ENCODE measurements at regions not wholly inside any gene's neighbourhood (a gene's known extent, or its start where the extent isn't known, plus 50 kb on each side); places are given as distances from the start of the nearest gene placed in this dataset.

DNA sequence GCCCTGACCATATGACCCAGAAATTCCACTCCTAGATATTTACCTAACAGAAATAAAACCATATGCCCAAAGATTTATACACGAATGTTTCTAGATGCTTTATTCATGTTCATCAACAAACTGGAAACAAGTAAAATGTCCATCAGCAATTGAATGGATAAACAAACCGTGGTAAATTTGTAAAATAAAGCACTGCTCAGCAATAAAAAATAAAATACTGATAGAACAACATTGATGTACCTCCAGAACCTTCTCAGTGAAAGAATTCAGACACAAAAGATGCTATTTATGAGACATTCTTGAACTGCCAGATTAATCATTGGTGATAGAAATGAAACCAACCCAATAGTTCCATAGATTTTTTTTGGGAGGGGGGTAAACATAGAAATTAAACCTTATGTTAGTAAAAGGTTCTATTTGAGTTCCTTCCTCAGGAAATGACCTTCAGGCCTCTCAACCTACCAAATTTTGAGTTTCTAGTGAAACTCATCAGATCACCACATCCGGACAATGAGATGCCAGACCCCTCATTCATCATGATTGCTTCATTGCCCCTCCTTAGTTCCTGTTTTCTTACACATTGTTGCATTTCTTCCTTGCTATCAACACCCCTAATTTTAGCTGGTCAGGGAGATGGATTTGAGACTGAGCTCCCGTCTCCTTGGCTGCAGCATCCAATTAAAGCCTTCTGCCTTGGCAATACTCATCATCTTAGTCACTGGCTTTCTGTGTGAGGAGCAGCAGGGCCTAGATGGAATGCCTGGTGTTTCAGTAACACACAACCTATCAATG is 203.5 kb downstream of the LPIN1 start:
- TF ChIP-seq, protein P1, sequence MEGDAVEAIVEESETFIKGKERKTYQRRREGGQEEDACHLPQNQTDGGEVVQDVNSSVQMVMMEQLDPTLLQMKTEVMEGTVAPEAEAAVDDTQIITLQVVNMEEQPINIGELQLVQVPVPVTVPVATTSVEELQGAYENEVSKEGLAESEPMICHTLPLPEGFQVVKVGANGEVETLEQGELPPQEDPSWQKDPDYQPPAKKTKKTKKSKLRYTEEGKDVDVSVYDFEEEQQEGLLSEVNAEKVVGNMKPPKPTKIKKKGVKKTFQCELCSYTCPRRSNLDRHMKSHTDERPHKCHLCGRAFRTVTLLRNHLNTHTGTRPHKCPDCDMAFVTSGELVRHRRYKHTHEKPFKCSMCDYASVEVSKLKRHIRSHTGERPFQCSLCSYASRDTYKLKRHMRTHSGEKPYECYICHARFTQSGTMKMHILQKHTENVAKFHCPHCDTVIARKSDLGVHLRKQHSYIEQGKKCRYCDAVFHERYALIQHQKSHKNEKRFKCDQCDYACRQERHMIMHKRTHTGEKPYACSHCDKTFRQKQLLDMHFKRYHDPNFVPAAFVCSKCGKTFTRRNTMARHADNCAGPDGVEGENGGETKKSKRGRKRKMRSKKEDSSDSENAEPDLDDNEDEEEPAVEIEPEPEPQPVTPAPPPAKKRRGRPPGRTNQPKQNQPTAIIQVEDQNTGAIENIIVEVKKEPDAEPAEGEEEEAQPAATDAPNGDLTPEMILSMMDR (IDR thresholded peaks at IDR 0.05; ENCODE audit: low read depth, low read length, poor library complexity, severe bottlenecking): no peak
- no peak for TF ChIP-seq EZH2phosphoT487 (IDR thresholded peaks at IDR 0.05; ENCODE audit: borderline replicate concordance, low read length)
